GM23338 (cell line): ENCODE measurements at regions not wholly inside any gene's neighbourhood (a gene's known extent, or its start where the extent isn't known, plus 50 kb on each side); places are given as distances from the start of the nearest gene placed in this dataset.

Experiments used
- ATAC-seq: fragments of 200-7000 bp; cut with Tn5 transposase; 3 replicates; pipeline ENCODE4 v1.9.1; 2020
- DNase-seq: peaks from one replicate; pipeline ENCODE4 v3.0.0-alpha.2; 2015; ENCODE audit warnings: low spot score
- H2AFZ ChIP-seq: fragments of 200-600 bp; sonication (generic); 2 replicates; pipeline ENCODE4 v1.8.0; 2016; ENCODE audit warnings: antibody characterized with exemption, mild to moderate bottlenecking, moderate library complexity
- H3F3A ChIP-seq: fragments of 200-600 bp; sonication (generic); replicated peaks from 2 replicates; pipeline ENCODE4 v1.8.0; 2017; ENCODE audit warnings: antibody characterized with exemption, mixed run types, low read depth
- H3K27ac ChIP-seq: fragments of 200-600 bp; sonication (generic); 2 replicates; pipeline ENCODE4 v1.6.1; 2016; ENCODE audit warnings: low read depth
- H3K27me3 ChIP-seq: fragments of 200-600 bp; sonication (generic); 2 replicates; pipeline ENCODE4 v1.8.0; 2016; ENCODE audit warnings: mild to moderate bottlenecking, mixed run types, moderate library complexity; ENCODE audit not compliant: insufficient read depth
- H3K36me3 ChIP-seq: fragments of 200-600 bp; sonication (generic); 2 replicates; pipeline ENCODE4 v1.8.0; 2016; ENCODE audit warnings: mild to moderate bottlenecking; ENCODE audit not compliant: insufficient read depth
- H3K4me1 ChIP-seq: fragments of 200-600 bp; sonication (generic); 2 replicates; pipeline ENCODE4 v1.8.0; 2016; ENCODE audit warnings: mild to moderate bottlenecking, moderate library complexity; ENCODE audit not compliant: insufficient read depth
- H3K4me2 ChIP-seq: fragments of 200-600 bp; sonication (generic); 2 replicates; pipeline ENCODE4 v1.7.1; 2017; ENCODE audit warnings: mixed run types
- H3K4me3 ChIP-seq: fragments of 200-600 bp; sonication (generic); 2 replicates; pipeline ENCODE4 v1.6.1; 2016; ENCODE audit warnings: mixed run types
- H3K79me2 ChIP-seq: fragments of 200-600 bp; sonication (generic); replicated peaks from 2 replicates; pipeline ENCODE4 v1.8.0; 2017; ENCODE audit warnings: mild to moderate bottlenecking; ENCODE audit not compliant: insufficient read depth
- H3K9me2 ChIP-seq: fragments of 200-600 bp; sonication (generic); 2 replicates; pipeline ENCODE4 v1.8.0; 2017; ENCODE audit not compliant: insufficient read depth
- H4K20me1 ChIP-seq: fragments of 200-600 bp; sonication (generic); replicated peaks from 2 replicates; pipeline ENCODE4 v1.8.0; 2017; ENCODE audit warnings: mild to moderate bottlenecking; ENCODE audit not compliant: insufficient read depth
- H3K27ac Mint-ChIP-seq: 2 replicates; pipeline ENCODE4 v1.8.0; 2020; ENCODE audit warnings: inconsistent platforms, mild to moderate bottlenecking, moderate library complexity, mixed read lengths
- H3K27me3 Mint-ChIP-seq: 3 replicates; pipeline ENCODE4 v1.8.0; 2022; ENCODE audit warnings: low read depth, mild to moderate bottlenecking, moderate library complexity, mixed read lengths, inconsistent platforms; ENCODE audit not compliant: insufficient read depth, poor library complexity
- H3K36me3 Mint-ChIP-seq: 3 replicates; pipeline ENCODE4 v1.8.0; 2021; ENCODE audit warnings: low read depth, mild to moderate bottlenecking, inconsistent platforms, moderate library complexity, mixed read lengths
- H3K4me1 Mint-ChIP-seq: 3 replicates; pipeline ENCODE4 v1.8.0; 2020; ENCODE audit warnings: mild to moderate bottlenecking, inconsistent platforms, mixed read lengths
- H3K4me3 Mint-ChIP-seq: 3 replicates; pipeline ENCODE4 v1.8.0; 2021; ENCODE audit warnings: moderate library complexity, mild to moderate bottlenecking, inconsistent platforms, mixed read lengths
- H3K9me3 Mint-ChIP-seq: 3 replicates; pipeline ENCODE4 v1.8.0; 2020; ENCODE audit warnings: moderate library complexity, mild to moderate bottlenecking, inconsistent platforms, mixed read lengths
- CREB1 ChIP-seq: fragments of 250-450 bp; sonication (Bioruptor Pico); IDR thresholded peaks from 2 replicates; pipeline ENCODE4 v1.5.0; 2020; ENCODE audit warnings: low read depth, mild to moderate bottlenecking, moderate library complexity
- EZH2 ChIP-seq: fragments of 200-600 bp; sonication (generic); IDR thresholded peaks from one replicate; pipeline ENCODE4 v1.8.0; 2017; ENCODE audit warnings: antibody characterized with exemption, mild to moderate bottlenecking, low read depth; ENCODE audit not compliant: unreplicated experiment
- EZH2phosphoT487 ChIP-seq: fragments of 200-600 bp; sonication (generic); IDR thresholded peaks from one replicate; pipeline ENCODE4 v1.8.1; 2018; ENCODE audit warnings: antibody characterized with exemption; ENCODE audit not compliant: unreplicated experiment
- JUNB ChIP-seq: IDR thresholded peaks from one replicate; pipeline ENCODE4 v1.6.1; 2016; ENCODE audit warnings: antibody characterized with exemption; ENCODE audit not compliant: unreplicated experiment
- POLR2AphosphoS5 ChIP-seq: IDR thresholded peaks from 2 replicates; pipeline ENCODE4 v1.6.1; 2016; ENCODE audit warnings: antibody characterized with exemption, low read depth
- STAT1 ChIP-seq: IDR thresholded peaks from one replicate; pipeline ENCODE4 v1.6.1; 2016; ENCODE audit warnings: antibody characterized with exemption; ENCODE audit not compliant: unreplicated experiment
- ZNF114 ChIP-seq: fragments of 250-450 bp; sonication (Bioruptor Pico); IDR thresholded peaks from 2 replicates; pipeline ENCODE4 v1.5.0; 2020; ENCODE audit warnings: mild to moderate bottlenecking, moderate library complexity
- ZNF331 ChIP-seq: fragments of 250-450 bp; sonication (Bioruptor Pico); IDR thresholded peaks from 2 replicates; pipeline ENCODE4 v1.5.0; 2020; ENCODE audit warnings: low read depth, mild to moderate bottlenecking, moderate library complexity
- TF ChIP-seq, protein P1 (sequence below): IDR thresholded peaks from 2 replicates; pipeline ENCODE4 v1.6.1; 2016; ENCODE audit warnings: antibody characterized with exemption
- TF ChIP-seq, protein P2 (sequence below): fragments of 250-450 bp; sonication (Bioruptor Pico); IDR thresholded peaks from 2 replicates; pipeline ENCODE4 v1.5.0; 2020; ENCODE audit warnings: mild to moderate bottlenecking, moderate library complexity
- TF ChIP-seq, protein P3 (sequence below): IDR thresholded peaks from one replicate; pipeline ENCODE4 v1.6.1; 2018; ENCODE audit warnings: antibody characterized with exemption; ENCODE audit not compliant: unreplicated experiment
- TF ChIP-seq, protein P4 (sequence below), 2 experiments: fragments of 200-600 bp in 1 of 2; sonication (generic) in 1 of 2; conservative IDR thresholded peaks; 2 replicates each; pipeline versions ENCODE4 v1.5.1 to v1.6.1; 2016 to 2017; ENCODE audit warnings: antibody characterized with exemption in 2 of 2, low read depth in 2 of 2, mild to moderate bottlenecking in 2 of 2, moderate library complexity in 1 of 2

DNA sequence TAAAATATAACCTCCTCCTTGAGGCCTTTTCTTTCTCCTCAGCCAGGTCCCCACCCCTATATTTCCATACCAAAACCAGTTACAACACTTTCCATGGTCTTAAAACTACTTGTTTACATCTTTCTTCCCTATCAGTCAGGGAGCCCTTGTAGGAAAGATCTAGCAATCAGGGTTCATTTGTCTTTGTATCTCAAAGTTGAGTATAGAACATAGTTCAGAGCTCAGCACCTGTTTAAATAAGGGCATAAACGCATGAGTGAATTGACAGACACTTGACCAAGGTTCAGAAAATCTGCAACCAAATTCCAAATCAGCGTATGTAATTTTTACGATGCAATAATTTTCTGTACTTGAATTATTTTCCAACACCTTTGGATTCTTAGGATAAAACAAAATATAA lies 352.2 kb upstream of the MAGEB16 start (continued):
- TF ChIP-seq EZH2phosphoT487 (no peak), JUNB (no peak), ZNF114 (no peak)
- TF ChIP-seq, protein P1, sequence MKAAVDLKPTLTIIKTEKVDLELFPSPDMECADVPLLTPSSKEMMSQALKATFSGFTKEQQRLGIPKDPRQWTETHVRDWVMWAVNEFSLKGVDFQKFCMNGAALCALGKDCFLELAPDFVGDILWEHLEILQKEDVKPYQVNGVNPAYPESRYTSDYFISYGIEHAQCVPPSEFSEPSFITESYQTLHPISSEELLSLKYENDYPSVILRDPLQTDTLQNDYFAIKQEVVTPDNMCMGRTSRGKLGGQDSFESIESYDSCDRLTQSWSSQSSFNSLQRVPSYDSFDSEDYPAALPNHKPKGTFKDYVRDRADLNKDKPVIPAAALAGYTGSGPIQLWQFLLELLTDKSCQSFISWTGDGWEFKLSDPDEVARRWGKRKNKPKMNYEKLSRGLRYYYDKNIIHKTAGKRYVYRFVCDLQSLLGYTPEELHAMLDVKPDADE: no peak

DNA sequence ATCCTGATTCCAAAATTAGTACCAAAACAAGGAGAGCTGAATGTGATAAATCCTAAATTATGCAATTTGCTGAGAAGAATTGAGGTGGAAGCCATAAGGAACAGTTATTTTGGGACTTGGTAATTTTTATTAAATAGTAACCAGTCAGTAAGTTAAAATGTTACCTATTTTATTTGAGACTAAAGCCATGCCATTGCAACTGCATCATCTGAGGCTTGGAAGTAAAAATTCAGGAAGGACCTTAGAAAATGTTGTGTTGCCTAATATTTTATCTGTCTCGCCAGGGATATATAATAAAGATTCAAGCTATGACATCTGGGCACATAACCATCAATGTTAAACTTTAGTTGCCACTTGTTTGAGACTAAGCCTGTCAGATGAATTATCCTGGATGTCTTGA lies 341.3 kb upstream of the MAGEB16 start:
- no peak overlapping the region for H3K4me2 ChIP-seq
- H3K4me3 ChIP-seq: no peak overlapping the region
- H3K36me3 ChIP-seq: no peaks in the 10 kb centered on the region
- no peaks in the 10 kb centered on the region for H3F3A ChIP-seq
- H3K27me3 ChIP-seq: no peaks in the 10 kb centered on the region
- Mint-ChIP-seq H3K4me1 (no peaks in the 10 kb centered on the region), H3K9me3 (no peaks in the 10 kb centered on the region), H3K4me3 (no peak overlapping the region), H3K27ac (no peak overlapping the region), H3K27me3 (peaks cover 2% of the 10 kb centered on the region), H3K36me3 (no peaks in the 10 kb centered on the region)
- no peak overlapping the region for H3K27ac ChIP-seq
- no peaks in the 10 kb centered on the region for H3K9me2 ChIP-seq
- no peaks in the 10 kb centered on the region for H4K20me1 ChIP-seq
- no peak for ATAC-seq
- DNase-seq: no peak
- no peak overlapping the region for H2AFZ ChIP-seq
- no peaks in the 10 kb centered on the region for H3K79me2 ChIP-seq
- H3K4me1 ChIP-seq: no peaks in the 10 kb centered on the region
- no peak for TF ChIP-seq ZNF114
- TF ChIP-seq, protein P2, sequence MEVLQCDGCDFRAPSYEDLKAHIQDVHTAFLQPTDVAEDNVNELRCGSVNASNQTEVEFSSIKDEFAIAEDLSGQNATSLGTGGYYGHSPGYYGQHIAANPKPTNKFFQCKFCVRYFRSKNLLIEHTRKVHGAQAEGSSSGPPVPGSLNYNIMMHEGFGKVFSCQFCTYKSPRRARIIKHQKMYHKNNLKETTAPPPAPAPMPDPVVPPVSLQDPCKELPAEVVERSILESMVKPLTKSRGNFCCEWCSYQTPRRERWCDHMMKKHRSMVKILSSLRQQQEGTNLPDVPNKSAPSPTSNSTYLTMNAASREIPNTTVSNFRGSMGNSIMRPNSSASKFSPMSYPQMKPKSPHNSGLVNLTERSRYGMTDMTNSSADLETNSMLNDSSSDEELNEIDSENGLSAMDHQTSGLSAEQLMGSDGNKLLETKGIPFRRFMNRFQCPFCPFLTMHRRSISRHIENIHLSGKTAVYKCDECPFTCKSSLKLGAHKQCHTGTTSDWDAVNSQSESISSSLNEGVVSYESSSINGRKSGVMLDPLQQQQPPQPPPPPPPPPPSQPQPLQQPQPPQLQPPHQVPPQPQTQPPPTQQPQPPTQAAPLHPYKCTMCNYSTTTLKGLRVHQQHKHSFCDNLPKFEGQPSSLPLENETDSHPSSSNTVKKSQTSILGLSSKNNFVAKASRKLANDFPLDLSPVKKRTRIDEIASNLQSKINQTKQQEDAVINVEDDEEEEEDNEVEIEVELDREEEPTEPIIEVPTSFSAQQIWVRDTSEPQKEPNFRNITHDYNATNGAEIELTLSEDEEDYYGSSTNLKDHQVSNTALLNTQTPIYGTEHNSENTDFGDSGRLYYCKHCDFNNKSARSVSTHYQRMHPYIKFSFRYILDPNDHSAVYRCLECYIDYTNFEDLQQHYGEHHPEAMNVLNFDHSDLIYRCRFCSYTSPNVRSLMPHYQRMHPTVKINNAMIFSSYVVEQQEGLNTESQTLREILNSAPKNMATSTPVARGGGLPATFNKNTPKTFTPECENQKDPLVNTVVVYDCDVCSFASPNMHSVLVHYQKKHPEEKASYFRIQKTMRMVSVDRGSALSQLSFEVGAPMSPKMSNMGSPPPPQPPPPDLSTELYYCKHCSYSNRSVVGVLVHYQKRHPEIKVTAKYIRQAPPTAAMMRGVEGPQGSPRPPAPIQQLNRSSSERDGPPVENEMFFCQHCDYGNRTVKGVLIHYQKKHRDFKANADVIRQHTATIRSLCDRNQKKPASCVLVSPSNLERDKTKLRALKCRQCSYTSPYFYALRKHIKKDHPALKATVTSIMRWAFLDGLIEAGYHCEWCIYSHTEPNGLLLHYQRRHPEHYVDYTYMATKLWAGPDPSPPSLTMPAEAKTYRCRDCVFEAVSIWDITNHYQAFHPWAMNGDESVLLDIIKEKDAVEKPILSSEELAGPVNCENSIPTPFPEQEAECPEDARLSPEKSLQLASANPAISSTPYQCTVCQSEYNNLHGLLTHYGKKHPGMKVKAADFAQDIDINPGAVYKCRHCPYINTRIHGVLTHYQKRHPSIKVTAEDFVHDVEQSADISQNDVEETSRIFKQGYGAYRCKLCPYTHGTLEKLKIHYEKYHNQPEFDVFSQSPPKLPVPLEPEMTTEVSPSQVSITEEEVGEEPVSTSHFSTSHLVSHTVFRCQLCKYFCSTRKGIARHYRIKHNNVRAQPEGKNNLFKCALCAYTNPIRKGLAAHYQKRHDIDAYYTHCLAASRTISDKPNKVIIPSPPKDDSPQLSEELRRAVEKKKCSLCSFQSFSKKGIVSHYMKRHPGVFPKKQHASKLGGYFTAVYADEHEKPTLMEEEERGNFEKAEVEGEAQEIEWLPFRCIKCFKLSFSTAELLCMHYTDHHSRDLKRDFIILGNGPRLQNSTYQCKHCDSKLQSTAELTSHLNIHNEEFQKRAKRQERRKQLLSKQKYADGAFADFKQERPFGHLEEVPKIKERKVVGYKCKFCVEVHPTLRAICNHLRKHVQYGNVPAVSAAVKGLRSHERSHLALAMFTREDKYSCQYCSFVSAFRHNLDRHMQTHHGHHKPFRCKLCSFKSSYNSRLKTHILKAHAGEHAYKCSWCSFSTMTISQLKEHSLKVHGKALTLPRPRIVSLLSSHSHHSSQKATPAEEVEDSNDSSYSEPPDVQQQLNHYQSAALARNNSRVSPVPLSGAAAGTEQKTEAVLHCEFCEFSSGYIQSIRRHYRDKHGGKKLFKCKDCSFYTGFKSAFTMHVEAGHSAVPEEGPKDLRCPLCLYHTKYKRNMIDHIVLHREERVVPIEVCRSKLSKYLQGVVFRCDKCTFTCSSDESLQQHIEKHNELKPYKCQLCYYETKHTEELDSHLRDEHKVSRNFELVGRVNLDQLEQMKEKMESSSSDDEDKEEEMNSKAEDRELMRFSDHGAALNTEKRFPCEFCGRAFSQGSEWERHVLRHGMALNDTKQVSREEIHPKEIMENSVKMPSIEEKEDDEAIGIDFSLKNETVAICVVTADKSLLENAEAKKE (CRISPR knock-in tag): no peak
- no peak for TF ChIP-seq POLR2AphosphoS5
- TF ChIP-seq EZH2: no peak
- no peak for TF ChIP-seq EZH2phosphoT487
- TF ChIP-seq, protein P3, sequence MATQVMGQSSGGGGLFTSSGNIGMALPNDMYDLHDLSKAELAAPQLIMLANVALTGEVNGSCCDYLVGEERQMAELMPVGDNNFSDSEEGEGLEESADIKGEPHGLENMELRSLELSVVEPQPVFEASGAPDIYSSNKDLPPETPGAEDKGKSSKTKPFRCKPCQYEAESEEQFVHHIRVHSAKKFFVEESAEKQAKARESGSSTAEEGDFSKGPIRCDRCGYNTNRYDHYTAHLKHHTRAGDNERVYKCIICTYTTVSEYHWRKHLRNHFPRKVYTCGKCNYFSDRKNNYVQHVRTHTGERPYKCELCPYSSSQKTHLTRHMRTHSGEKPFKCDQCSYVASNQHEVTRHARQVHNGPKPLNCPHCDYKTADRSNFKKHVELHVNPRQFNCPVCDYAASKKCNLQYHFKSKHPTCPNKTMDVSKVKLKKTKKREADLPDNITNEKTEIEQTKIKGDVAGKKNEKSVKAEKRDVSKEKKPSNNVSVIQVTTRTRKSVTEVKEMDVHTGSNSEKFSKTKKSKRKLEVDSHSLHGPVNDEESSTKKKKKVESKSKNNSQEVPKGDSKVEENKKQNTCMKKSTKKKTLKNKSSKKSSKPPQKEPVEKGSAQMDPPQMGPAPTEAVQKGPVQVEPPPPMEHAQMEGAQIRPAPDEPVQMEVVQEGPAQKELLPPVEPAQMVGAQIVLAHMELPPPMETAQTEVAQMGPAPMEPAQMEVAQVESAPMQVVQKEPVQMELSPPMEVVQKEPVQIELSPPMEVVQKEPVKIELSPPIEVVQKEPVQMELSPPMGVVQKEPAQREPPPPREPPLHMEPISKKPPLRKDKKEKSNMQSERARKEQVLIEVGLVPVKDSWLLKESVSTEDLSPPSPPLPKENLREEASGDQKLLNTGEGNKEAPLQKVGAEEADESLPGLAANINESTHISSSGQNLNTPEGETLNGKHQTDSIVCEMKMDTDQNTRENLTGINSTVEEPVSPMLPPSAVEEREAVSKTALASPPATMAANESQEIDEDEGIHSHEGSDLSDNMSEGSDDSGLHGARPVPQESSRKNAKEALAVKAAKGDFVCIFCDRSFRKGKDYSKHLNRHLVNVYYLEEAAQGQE: no peak
- TF ChIP-seq, protein P4, sequence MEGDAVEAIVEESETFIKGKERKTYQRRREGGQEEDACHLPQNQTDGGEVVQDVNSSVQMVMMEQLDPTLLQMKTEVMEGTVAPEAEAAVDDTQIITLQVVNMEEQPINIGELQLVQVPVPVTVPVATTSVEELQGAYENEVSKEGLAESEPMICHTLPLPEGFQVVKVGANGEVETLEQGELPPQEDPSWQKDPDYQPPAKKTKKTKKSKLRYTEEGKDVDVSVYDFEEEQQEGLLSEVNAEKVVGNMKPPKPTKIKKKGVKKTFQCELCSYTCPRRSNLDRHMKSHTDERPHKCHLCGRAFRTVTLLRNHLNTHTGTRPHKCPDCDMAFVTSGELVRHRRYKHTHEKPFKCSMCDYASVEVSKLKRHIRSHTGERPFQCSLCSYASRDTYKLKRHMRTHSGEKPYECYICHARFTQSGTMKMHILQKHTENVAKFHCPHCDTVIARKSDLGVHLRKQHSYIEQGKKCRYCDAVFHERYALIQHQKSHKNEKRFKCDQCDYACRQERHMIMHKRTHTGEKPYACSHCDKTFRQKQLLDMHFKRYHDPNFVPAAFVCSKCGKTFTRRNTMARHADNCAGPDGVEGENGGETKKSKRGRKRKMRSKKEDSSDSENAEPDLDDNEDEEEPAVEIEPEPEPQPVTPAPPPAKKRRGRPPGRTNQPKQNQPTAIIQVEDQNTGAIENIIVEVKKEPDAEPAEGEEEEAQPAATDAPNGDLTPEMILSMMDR (conservative IDR thresholded peaks at IDR 0.05; ENCODE audit: low read depth in 2 of 2): no peak
- TF ChIP-seq ZNF331 (CRISPR knock-in tag): no peak
- TF ChIP-seq STAT1: no peak
- TF ChIP-seq, protein P1: no peak
- no peak for TF ChIP-seq CREB1 (CRISPR knock-in tag)
